HepG2 (cell line): ENCODE measurements at regions not wholly inside any gene's neighbourhood (a gene's known extent, or its start where the extent isn't known, plus 50 kb on each side); places are given as distances from the start of the nearest gene placed in this dataset.

Experiments used
- ATAC-seq: fragments of 200-7000 bp; cut with Tn5 transposase; 3 replicates; pipeline ENCODE4 v1.9.1; 2020; ENCODE audit warnings: mild to moderate bottlenecking, moderate library complexity
- BruUV-seq: library from RNA; stranded (reverse); fragments of 400-500 nt; replicated peaks from 2 replicates; lab custom pipeline; 2021; lab: Mats Ljungman, UMichigan
- CTCF ChIA-PET: fragments of 300-600 bp; formaldehyde crosslinking; extraction: SDS; loops from one replicate; lab custom pipeline; 2021; ENCODE audit warnings: low total read pairs, inconsistent platforms, low intra/inter-chr PET ratio; lab: Yijun Ruan, JAX
- POLR2A ChIA-PET: fragments of 350-600 bp; sonication (Branson Sonifier 250); formaldehyde crosslinking; loops from one replicate; lab custom pipeline; 2020; ENCODE audit warnings: antibody characterized with exemption, inconsistent platforms; lab: Yijun Ruan, JAX
- DNase-seq: peaks from one replicate; pipeline ENCODE4 v3.0.0-alpha.2; 2015; ENCODE audit warnings: low spot score
- FAIRE-seq: peaks from 3 replicates; lab custom pipeline; 2011; peaks lifted over from hg19 to GRCh38; lab: Jason Lieb, UNC
- H2AFZ ChIP-seq: one replicate; pipeline ENCODE4 v1.6.1; 2011; ENCODE audit warnings: low read length, inconsistent platforms
- H3K27ac ChIP-seq: fragments of 300-600 bp; 3 replicates; pipeline ENCODE4 v1.8.0; 2011; ENCODE audit warnings: mixed run types, mild to moderate bottlenecking, mixed read lengths, low read length, inconsistent platforms; ENCODE audit not compliant: insufficient read depth; ENCODE audit errors: extremely low read length
- H3K27me3 ChIP-seq, 2 experiments: fragments of 200-600 bp in 1 of 2; 2 replicates in 1 of 2; 3 replicates in 1 of 2; pipeline versions ENCODE4 v1.6.0 to v1.8.0; 2011; ENCODE audit warnings: low read length in 2 of 2, mild to moderate bottlenecking in 2 of 2, moderate library complexity in 2 of 2, inconsistent platforms in 1 of 2; ENCODE audit not compliant: insufficient read depth in 2 of 2, control insufficient read depth in 1 of 2
- H3K36me3 ChIP-seq, 2 experiments: fragments of 200-600 bp in 1 of 2; replicated peaks in 1 of 2; 2 replicates in 1 of 2; 3 replicates in 1 of 2; pipeline versions ENCODE4 v1.5.1 to v1.8.0; 2011; ENCODE audit warnings: low read length in 2 of 2, inconsistent platforms in 1 of 2; ENCODE audit not compliant: insufficient read depth in 2 of 2, control insufficient read depth in 1 of 2
- H3K4me1 ChIP-seq: 2 replicates; pipeline ENCODE4 v1.5.1; 2012; ENCODE audit warnings: low read length, inconsistent platforms; ENCODE audit not compliant: insufficient read depth
- H3K4me2 ChIP-seq: 2 replicates; pipeline ENCODE4 v1.6.0; 2011; ENCODE audit warnings: low read depth, low read length, inconsistent platforms
- H3K4me3 ChIP-seq, 3 experiments: fragments of 200-600 bp in 1 of 3; sonication (generic), shearing (Covaris generic) in 1 of 3; replicated peaks in 1 of 3; 2 replicates each; pipeline ENCODE4 v1.5.1; 2011 to 2016; ENCODE audit warnings: low read length in 3 of 3, inconsistent platforms in 2 of 3, low read depth in 2 of 3, mild to moderate bottlenecking in 2 of 3, control low read depth in 1 of 3, mixed read lengths in 1 of 3; ENCODE audit not compliant: insufficient read depth in 1 of 3
- H3K79me2 ChIP-seq: one replicate; pipeline ENCODE4 v1.6.1; 2011; ENCODE audit warnings: low read length, inconsistent platforms; ENCODE audit not compliant: insufficient read depth
- H3K9ac ChIP-seq: 2 replicates; pipeline ENCODE4 v1.6.0; 2011; ENCODE audit warnings: mild to moderate bottlenecking, low read depth, low read length, inconsistent platforms; ENCODE audit not compliant: insufficient read depth
- H3K9me3 ChIP-seq: 2 replicates; pipeline ENCODE4 v1.5.1; 2012; ENCODE audit warnings: mild to moderate bottlenecking, low read length
- H4K20me1 ChIP-seq: 2 replicates; pipeline ENCODE4 v1.6.0; 2011; ENCODE audit warnings: inconsistent platforms, mild to moderate bottlenecking, low read length, moderate library complexity; ENCODE audit not compliant: insufficient read depth
- WGBS: methylation state at CpG from one replicate; pipeline ENCODE4 v1.1.6; 2017; ENCODE audit warnings: low lambda C conversion rate; 5-methylcytosine and 5-hydroxymethylcytosine counted together
- in situ Hi-C: cut with HindIII; loops from 2 replicates; pipeline ENCODE4 v1.10.0; 2017; ENCODE audit warnings: low pct_unique_long_range_greater_than_20kb; ENCODE audit not compliant: extremely low pct_ligation_motif_present
- intact Hi-C: fragments of 100-400 bp; cut with micrococcal nuclease; formaldehyde crosslinking; loops from one replicate; pipeline ENCODE4 v1.10.0; 2022; ENCODE audit not compliant: unreplicated experiment
- TF ChIP-seq, protein P1 (sequence below): sonication (generic); formaldehyde crosslinking; IDR thresholded peaks from 2 replicates; pipeline ENCODE4 v1.8.0; 2023; ENCODE audit warnings: mild to moderate bottlenecking, missing genetic modification reagents
- TF ChIP-seq, protein P2 (sequence below): sonication (generic); formaldehyde crosslinking; IDR thresholded peaks from 2 replicates; pipeline ENCODE4 v1.4.0; 2020; ENCODE audit warnings: mild to moderate bottlenecking, low read depth, missing genetic modification reagents
- TF ChIP-seq, protein P3 (sequence below): sonication (generic); formaldehyde crosslinking; IDR thresholded peaks from 2 replicates; pipeline ENCODE4 v1.8.1; 2023; ENCODE audit warnings: missing genetic modification reagents, inconsistent platforms, borderline replicate concordance
- TF ChIP-seq, protein P4 (sequence below): fragments of 450-650 bp; IDR thresholded peaks from 2 replicates; pipeline ENCODE4 v1.6.1; 2017
- TF ChIP-seq, protein P5 (sequence below): sonication (generic); formaldehyde crosslinking; IDR thresholded peaks from one replicate; pipeline ENCODE4 v1.5.1; 2020; ENCODE audit warnings: mild to moderate bottlenecking, missing genetic modification reagents; ENCODE audit errors: not compliant biosample characterization

DNA sequence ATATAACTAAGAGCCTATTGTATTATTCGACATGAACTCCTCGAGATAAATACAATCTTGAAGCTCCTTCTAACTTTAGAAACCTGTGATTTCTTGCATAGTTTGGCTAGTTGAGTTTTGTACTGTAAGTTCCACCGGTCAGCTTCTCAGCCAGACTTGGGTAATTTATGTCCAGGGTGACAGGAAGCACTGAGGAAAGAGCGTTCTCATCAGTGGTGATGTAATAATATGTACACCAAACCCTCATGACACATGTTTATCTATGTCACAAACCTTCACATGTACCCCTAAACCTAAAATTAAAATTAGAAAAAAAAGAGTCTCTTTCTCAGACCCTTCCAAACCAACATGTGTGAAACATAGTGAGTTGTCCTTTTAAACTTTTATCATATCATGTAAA, 205.7 kb downstream of the KCNRG start:
- no peak for FAIRE-seq
- ATAC-seq: no peak
- no peak overlapping the region for H3K4me3 ChIP-seq
- no peak overlapping the region for H3K9ac ChIP-seq
- in situ Hi-C loops (no loop called here), intact Hi-C loops (no loop called here)
- H3K27me3 ChIP-seq: no peaks in the 10 kb centered on the region
- H3K4me1 ChIP-seq: peaks cover 12% of the 10 kb centered on the region
- ChIA-PET POLR2A (no interaction called here), CTCF (no interaction called here)
- H3K27ac ChIP-seq: no peak overlapping the region
- peaks cover 8% of the 10 kb centered on the region for H3K79me2 ChIP-seq
- WGBS: 97% methylated on average over 4 of the region's 4 CpGs
- peaks cover 7% of the 10 kb centered on the region; the same call in 1 of the 2 replicates for H3K9me3 ChIP-seq
- H4K20me1 ChIP-seq: no peaks in the 10 kb centered on the region
- no peak overlapping the region for H3K4me2 ChIP-seq
- H2AFZ ChIP-seq: no peak overlapping the region
- DNase-seq: no peak
- TF ChIP-seq, protein P1, sequence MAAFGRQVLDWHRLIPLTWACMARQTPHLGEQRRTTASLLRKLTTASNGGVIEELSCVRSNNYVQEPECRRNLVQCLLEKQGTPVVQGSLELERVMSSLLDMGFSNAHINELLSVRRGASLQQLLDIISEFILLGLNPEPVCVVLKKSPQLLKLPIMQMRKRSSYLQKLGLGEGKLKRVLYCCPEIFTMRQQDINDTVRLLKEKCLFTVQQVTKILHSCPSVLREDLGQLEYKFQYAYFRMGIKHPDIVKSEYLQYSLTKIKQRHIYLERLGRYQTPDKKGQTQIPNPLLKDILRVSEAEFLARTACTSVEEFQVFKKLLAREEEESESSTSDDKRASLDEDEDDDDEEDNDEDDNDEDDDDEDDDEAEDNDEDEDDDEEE (CRISPR knock-in tag): no peak
- TF ChIP-seq, protein P2, sequence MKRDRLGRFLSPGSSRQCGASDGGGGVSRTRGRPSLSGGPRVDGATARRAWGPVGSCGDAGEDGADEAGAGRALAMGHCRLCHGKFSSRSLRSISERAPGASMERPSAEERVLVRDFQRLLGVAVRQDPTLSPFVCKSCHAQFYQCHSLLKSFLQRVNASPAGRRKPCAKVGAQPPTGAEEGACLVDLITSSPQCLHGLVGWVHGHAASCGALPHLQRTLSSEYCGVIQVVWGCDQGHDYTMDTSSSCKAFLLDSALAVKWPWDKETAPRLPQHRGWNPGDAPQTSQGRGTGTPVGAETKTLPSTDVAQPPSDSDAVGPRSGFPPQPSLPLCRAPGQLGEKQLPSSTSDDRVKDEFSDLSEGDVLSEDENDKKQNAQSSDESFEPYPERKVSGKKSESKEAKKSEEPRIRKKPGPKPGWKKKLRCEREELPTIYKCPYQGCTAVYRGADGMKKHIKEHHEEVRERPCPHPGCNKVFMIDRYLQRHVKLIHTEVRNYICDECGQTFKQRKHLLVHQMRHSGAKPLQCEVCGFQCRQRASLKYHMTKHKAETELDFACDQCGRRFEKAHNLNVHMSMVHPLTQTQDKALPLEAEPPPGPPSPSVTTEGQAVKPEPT (CRISPR knock-in tag): no peak
- TF ChIP-seq, protein P3, sequence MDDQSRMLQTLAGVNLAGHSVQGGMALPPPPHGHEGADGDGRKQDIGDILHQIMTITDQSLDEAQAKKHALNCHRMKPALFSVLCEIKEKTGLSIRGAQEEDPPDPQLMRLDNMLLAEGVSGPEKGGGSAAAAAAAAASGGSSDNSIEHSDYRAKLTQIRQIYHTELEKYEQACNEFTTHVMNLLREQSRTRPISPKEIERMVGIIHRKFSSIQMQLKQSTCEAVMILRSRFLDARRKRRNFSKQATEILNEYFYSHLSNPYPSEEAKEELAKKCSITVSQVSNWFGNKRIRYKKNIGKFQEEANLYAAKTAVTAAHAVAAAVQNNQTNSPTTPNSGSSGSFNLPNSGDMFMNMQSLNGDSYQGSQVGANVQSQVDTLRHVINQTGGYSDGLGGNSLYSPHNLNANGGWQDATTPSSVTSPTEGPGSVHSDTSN (CRISPR knock-in tag): no peak
- TF ChIP-seq, protein P4, sequence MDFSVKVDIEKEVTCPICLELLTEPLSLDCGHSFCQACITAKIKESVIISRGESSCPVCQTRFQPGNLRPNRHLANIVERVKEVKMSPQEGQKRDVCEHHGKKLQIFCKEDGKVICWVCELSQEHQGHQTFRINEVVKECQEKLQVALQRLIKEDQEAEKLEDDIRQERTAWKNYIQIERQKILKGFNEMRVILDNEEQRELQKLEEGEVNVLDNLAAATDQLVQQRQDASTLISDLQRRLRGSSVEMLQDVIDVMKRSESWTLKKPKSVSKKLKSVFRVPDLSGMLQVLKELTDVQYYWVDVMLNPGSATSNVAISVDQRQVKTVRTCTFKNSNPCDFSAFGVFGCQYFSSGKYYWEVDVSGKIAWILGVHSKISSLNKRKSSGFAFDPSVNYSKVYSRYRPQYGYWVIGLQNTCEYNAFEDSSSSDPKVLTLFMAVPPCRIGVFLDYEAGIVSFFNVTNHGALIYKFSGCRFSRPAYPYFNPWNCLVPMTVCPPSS: no peak
- TF ChIP-seq, protein P5, sequence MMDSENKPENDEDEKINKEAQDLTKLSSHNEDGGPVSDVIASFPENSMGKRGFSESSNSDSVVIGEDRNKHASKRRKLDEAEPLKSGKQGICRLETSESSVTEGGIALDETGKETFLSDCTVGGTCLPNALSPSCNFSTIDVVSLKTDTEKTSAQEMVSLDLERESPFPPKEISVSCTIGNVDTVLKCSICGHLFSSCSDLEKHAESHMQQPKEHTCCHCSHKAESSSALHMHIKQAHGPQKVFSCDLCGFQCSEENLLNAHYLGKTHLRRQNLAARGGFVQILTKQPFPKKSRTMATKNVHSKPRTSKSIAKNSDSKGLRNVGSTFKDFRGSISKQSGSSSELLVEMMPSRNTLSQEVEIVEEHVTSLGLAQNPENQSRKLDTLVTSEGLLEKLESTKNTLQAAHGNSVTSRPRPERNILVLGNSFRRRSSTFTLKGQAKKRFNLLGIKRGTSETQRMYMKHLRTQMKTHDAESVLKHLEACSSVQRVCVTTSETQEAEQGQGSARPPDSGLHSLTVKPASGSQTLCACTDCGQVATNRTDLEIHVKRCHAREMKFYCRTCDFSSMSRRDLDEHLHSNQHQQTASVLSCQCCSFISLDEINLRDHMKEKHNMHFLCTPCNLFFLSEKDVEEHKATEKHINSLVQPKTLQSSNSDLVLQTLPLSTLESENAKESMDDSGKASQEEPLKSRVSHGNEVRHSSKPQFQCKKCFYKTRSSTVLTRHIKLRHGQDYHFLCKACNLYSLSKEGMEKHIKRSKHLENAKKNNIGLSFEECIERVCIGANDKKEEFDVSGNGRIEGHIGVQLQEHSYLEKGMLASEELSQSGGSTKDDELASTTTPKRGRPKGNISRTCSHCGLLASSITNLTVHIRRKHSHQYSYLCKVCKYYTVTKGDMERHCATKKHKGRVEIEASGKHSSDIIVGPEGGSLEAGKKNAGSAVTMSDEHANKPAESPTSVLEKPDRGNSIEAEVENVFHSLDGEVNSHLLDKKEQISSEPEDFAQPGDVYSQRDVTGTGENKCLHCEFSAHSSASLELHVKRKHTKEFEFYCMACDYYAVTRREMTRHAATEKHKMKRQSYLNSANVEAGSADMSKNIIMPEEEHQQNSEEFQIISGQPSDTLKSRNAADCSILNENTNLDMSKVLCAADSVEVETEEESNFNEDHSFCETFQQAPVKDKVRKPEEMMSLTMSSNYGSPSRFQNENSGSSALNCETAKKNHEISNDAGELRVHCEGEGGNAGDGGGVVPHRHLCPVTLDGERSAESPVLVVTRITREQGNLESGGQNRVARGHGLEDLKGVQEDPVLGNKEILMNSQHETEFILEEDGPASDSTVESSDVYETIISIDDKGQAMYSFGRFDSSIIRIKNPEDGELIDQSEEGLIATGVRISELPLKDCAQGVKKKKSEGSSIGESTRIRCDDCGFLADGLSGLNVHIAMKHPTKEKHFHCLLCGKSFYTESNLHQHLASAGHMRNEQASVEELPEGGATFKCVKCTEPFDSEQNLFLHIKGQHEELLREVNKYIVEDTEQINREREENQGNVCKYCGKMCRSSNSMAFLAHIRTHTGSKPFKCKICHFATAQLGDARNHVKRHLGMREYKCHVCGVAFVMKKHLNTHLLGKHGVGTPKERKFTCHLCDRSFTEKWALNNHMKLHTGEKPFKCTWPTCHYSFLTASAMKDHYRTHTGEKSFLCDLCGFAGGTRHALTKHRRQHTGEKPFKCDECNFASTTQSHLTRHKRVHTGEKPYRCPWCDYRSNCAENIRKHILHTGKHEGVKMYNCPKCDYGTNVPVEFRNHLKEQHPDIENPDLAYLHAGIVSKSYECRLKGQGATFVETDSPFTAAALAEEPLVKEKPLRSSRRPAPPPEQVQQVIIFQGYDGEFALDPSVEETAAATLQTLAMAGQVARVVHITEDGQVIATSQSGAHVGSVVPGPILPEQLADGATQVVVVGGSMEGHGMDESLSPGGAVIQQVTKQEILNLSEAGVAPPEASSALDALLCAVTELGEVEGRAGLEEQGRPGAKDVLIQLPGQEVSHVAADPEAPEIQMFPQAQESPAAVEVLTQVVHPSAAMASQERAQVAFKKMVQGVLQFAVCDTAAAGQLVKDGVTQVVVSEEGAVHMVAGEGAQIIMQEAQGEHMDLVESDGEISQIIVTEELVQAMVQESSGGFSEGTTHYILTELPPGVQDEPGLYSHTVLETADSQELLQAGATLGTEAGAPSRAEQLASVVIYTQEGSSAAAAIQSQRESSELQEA: no peak
- peaks cover 0 to 2% of the 10 kb centered on the region in 2 experiments; a peak in 1 of 5 replicates for H3K36me3 ChIP-seq
- no TSS peak for BruUV-seq
